ENCODE measurements at regions not wholly inside any gene's neighbourhood (a gene's known extent, or its start where the extent isn't known, plus 50 kb on each side); places are given as distances from the start of the nearest gene placed in this dataset.

DNA sequence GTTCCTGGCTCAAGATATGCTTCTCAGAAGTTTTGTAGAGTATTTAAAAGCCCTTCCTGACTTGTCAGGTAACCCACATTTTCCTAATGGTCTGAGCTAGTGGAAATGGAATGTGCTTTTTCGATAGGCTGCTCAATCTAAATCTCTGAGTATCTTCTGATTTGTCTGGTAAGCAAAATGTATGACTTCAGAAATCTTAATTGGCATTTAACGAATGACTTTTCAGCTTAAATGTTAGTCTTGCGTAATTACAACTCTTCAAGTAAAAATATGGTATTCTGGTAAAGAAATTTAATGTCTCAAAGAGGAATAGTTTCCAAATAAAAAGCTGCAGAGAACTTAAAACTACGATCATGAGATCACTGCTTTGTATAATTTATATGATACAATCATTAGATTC, 379.1 kb downstream of the ANKRD50 start:
- in situ Hi-C loops (cut with MboI; ENCODE audit: low sequenced_read_pairs), result no loop called here

DNA sequence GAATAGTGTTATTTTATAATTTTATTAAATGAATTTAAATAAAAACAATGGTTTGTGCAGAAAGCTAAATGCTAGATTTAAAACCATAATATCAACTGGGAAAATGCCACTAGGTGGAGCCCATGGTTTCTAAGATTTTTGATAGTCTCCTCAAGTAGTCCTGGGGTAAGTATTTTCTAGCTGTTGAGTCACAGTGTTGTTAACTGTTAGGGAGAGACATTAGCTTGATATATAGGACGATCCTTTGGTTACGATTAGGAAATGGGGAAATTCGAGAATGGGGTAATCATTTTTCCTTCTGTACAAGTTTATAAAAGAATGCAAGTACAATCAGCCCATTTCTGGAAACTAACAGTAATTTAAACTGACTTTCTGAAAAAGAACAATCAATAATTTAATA, 378.4 kb downstream of the ANKRD50 start:
- in situ Hi-C loops (cut with MboI; ENCODE audit: low sequenced_read_pairs), result no loop called here

GRCh38 chr4:124337874-124338273, 374.7 kb downstream of the ANKRD50 start:
- in situ Hi-C loops (cut with MboI; ENCODE audit: low sequenced_read_pairs), result no loop called here

DNA sequence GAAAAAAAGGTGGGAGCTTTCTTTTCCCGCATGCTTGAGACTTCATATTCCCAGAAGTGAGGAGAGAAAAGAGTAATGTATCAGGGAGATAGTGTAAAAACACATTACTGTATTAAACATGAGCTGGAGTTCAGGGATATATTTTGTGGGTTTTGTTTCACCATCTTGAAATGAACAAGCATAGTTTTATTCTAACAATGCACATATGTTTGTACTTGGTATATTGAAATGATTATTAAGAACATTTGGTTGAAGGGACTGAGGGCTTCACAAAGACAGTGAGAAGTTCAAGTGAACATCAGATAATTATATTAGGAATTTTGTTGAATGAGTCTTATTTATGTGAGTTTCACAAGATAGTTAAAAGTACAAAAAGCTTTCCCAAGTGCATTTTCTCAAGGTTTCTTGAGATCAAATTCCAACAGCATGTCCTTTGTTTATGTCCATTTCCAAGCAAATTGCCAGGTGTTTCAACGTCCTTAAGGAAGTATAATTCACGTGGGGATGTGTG, 368.8 kb downstream of the ANKRD50 start:
- in situ Hi-C loops (cut with MboI; ENCODE audit: low sequenced_read_pairs), result no loop called here

- in situ Hi-C loops (cut with MboI; ENCODE audit: low sequenced_read_pairs), result no loop called here
Observed at GRCh38 chr4:124372916-124373315, 339.6 kb downstream of the ANKRD50 start.

- in situ Hi-C loops (cut with MboI; ENCODE audit: low sequenced_read_pairs), result no loop called here
Observed at GRCh38 chr4:124386163-124386562, 326.4 kb downstream of the ANKRD50 start.

DNA sequence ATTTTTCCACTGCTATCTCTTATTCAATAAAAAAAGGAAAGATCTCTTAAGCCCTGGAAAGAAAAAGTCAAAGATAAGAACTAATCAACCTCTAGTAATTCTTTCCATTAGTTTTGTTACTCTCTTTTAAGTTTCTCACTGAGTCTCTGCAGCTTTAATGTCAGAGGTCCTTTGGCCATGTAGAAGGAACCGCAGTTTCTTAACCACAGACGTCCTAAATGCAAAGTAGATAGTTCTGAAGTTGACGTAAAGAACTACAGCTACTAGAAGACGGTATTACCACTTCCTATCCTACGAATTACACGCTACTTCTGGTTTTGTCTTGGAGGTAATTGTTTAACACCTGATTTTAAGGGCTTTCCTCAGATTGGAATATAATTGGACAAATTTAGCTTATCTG, 325.9 kb downstream of the ANKRD50 start:
- in situ Hi-C loops (cut with MboI; ENCODE audit: low sequenced_read_pairs), result no loop called here

DNA sequence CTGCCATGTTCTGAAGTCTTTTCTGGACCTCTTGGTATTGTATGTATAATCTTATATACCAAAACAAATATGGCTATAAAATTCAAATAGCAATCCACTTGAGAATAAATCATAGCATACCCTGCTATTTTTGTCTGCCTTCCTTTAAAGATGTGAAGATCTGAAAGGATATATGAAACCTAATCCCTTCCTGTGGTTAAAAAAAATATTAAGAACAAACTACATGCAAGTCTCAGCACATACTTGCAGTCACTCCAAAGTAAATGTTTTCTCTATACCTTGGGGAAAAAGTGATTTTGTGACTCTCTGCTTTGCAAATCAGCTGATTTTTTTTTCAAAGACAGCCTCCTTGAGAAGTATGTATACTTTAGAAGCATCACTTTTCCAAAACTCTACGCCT, 322.9 kb downstream of the ANKRD50 start:
- in situ Hi-C loops (cut with MboI; ENCODE audit: low sequenced_read_pairs), result no loop called here

- in situ Hi-C loops (cut with MboI; ENCODE audit: low sequenced_read_pairs), result no loop called here
Observed at GRCh38 chr4:124390861-124391260, 321.7 kb downstream of the ANKRD50 start.

GRCh38 chr4:124396333-124396732, 316.2 kb downstream of the ANKRD50 start:
- in situ Hi-C loops (cut with MboI; ENCODE audit: low sequenced_read_pairs), result no loop called here

- in situ Hi-C loops (cut with MboI; ENCODE audit: low sequenced_read_pairs), result no loop called here
Observed at GRCh38 chr4:124401606-124402005, 310.9 kb downstream of the ANKRD50 start.

DNA sequence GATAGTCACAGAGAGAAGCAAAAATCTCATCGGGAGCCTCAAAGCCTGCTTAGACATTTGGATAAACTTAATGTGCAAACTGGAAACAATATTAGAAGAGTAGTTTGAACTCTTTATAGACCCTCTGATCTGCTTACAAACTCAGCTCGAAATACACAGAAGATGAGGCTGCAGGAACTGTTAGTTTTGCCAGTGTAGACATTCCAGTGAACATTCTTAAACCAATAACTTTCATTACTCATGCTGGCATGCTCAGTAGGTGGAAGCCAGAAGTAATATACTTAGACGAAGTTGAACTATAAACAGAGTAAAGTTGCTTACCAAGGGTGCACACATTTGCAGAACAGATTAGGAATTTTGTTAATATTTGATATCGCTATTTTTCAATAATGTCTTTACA, 303.5 kb downstream of the ANKRD50 start:
- in situ Hi-C loops (cut with MboI; ENCODE audit: low sequenced_read_pairs), result no loop called here

DNA sequence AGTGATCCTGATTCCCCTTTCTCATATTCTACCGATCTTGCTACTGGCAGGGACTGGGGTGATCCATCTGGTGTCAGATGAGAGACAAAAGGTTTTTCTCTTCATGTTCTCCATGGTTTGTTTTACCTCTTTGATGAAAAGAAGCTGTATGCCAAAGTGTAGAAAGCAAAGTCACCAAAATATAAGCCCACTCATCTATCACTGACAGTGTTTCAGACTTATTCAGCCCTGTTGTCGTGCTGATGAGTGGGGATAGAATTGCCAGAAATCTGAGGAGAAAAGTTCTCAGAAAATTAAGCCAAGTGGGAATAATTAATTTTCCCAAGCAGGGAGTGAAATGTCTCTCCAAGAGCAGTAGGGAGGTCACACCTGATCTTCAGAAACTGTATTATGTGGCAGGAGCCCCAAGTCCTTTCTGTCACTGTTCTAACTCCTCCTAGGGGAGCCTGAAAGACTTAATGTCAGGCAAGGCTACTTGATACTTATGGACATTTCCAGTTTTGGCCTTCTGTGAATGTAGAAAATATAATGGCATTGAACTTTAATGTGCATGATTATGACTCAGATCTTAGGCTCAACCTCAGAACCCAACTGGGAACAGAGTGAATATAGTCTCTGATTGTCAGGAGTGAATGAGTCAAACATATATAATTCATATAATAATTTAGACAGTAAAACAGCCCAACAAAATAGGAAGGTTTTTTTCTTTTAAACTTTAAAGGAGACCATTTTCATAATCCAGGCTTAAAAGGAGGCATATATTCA, 298.1 kb downstream of the ANKRD50 start:
- in situ Hi-C loops (cut with MboI; ENCODE audit: low sequenced_read_pairs), result no loop called here

DNA sequence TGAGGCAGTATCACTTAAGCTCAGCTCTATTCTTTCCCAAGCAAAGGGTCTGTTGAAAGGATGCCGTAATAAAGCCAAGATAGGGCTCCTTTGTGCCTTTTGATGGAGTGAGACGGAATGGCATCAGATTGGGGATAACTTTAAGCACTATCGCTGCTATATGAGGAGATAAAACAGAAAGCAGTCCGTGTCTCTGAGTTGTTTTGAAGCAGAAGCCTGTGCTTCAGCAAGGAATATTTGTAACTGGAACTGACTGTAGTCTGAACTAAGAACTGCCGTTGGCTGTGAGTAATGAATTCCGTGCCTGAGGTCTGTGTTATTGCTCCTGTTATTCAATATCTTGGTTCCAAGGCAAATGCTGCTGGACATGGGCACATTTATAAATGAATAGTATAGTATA, 297.4 kb downstream of the ANKRD50 start:
- in situ Hi-C loops (cut with MboI; ENCODE audit: low sequenced_read_pairs), result no loop called here

GRCh38 chr4:124417371-124417770, 295.2 kb downstream of the ANKRD50 start:
- in situ Hi-C loops (cut with MboI; ENCODE audit: low sequenced_read_pairs), result no loop called here

DNA sequence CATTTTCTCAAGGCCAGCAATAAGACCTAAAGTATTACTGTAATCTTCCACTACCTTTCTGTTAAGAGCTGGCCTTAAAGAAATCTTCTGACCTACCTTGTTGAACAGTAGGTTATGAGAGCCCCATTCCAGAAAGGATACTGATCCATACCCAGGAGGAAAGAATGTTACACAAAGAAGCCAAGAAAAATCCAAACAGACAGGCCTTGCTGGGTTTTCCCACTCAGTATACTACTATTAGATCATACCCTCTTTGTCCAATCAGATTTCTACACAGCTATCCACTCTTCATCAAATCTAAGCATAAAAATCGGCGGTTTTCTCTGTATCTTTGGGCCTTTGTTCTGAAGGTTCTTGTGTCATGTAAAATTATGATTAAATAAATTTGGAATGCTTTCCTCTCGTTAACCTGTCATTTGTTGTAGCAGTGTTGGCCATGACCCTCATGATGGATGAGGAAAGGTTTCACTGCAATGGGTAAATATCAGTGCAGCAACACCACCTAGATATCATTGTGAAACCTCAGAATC, 292.3 kb downstream of the ANKRD50 start:
- in situ Hi-C loops (cut with MboI; ENCODE audit: low sequenced_read_pairs), result no loop called here

DNA sequence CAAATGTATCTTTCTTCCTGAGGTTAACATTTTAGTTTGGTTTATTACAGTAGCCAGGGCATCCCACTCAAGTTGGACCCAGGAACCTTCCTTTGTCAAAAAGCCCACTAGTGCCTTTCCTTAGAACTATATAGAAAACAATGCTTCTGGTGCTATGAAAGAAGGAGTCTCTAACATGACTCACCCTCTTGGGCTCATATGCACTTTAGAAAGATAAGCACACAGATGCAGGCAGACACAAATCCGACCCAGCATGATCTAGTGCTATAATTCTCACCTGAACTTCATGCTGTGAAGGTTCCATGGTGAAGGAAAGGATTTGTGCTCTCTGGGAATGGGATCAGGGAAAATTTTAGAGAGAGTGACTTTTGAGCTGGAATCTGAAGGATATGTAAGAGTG, 289.4 kb downstream of the ANKRD50 start:
- in situ Hi-C loops (cut with MboI; ENCODE audit: low sequenced_read_pairs), result no loop called here

DNA sequence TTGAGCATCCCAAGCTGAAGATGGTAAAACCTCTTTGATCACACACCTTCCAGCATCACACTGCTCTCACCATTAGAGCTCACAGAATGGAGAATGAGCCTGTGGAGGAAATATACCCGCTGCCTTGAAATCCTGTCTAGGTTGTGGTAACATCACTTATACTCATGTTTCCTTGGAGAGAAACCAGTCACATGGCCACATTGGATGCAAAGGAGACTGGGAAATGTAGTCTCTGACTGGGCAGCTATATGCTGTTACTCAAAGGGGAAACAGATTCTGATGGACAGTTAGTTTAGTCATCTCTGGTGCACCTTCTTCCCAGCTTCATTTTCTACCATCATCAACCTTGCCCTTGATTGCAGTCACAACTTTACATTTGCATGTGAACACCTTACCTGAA, 286.3 kb downstream of the ANKRD50 start:
- in situ Hi-C loops (cut with MboI; ENCODE audit: low sequenced_read_pairs), result no loop called here

GRCh38 chr4:124427095-124427767, 285.3 kb downstream of the ANKRD50 start:
- in situ Hi-C loops (cut with MboI; ENCODE audit: low sequenced_read_pairs), result no loop called here

GRCh38 chr4:124428648-124429047, 283.9 kb downstream of the ANKRD50 start:
- in situ Hi-C loops (cut with MboI; ENCODE audit: low sequenced_read_pairs), result no loop called here

GRCh38 chr4:124429746-124430250, 282.7 kb downstream of the ANKRD50 start:
- in situ Hi-C loops (cut with MboI; ENCODE audit: low sequenced_read_pairs), result no loop called here

- in situ Hi-C loops (cut with MboI; ENCODE audit: low sequenced_read_pairs), result no loop called here
Observed at GRCh38 chr4:124431653-124432192, 280.8 kb downstream of the ANKRD50 start.
